Heart left ventricle (tissue), 13 donors: ENCODE measurements at regions not wholly inside any gene's neighbourhood (a gene's known extent, or its start where the extent isn't known, plus 50 kb on each side); places are given as distances from the start of the nearest gene placed in this dataset.

Experiments used
- POLR2A ChIP-seq, 2 donors: fragments of 450-650 bp; IDR thresholded peaks; one replicate each; pipeline ENCODE4 v1.6.1; 2017; ENCODE audit warnings: antibody characterized with exemption in 2 of 2, mild to moderate bottlenecking in 2 of 2, moderate library complexity in 2 of 2
- TF ChIP-seq, protein P1 (sequence below), 12 donors: fragments of 200-600 bp; sonication (generic) in 4 of 12; IDR thresholded peaks; one replicate each; pipeline versions ENCODE4 v1.5.0 to v1.8.0; 2018 to 2022; ENCODE audit warnings: antibody characterized with exemption in 12 of 12, mild to moderate bottlenecking in 5 of 12
- donor health status: ischemic (EF 13 %, LVEDD 7.1; RV severe dilation, severe dysfunction).
- donor health status: DM: no; HTN: yes; CAD: no.
- donor health status: DM: no; HTN: no; CAD: no.
- donor health status: ischemic (EF 25% LVEDD 6.9; RV normal size, moderate dysfunction).
- donor health status: ischemic (EF 25% LVEDD 5.7; RV mildly dilated, moderate dysfunction).
- donor health status: ischemic (EF 35%, LVEDD 5.7; RV mildly dilated, moderate dysfunction).
- donor health status: nonischemic (EF 11% LVEDD 7.7; RV severe dilation, severe dysfunction).
- donor health status: DM: yes; HTN: yes; CAD: no.
- donor health status: PGD.
- donor health status: ischemic (EF 29% LVEDD 5.4; RV normal size, mild dysfunction).
- donor health status: nonischemic (EF 23%, LVEDD 6.1; RV moderate dilation, normal function).

DNA sequence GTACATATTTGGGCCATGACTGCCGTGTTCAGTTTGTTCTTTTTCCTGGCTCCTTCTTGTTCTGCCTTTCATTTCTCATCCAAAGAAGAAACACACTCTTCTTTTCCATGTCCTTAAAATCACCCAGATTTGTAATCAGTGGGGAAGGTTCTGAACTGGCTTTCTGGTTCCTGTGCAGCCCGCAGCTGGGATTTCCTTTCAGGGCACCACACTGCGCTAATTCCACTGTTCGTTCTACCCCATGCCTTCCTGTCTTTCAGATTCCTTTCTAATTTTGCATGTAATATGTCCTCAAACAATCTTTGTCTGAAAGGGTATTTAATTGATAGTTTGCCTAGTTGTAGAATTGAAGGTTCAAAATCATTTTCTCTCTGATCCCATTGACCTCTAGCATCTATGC is 94.1 kb downstream of the HS1BP3 start:
- TF ChIP-seq, protein P1, sequence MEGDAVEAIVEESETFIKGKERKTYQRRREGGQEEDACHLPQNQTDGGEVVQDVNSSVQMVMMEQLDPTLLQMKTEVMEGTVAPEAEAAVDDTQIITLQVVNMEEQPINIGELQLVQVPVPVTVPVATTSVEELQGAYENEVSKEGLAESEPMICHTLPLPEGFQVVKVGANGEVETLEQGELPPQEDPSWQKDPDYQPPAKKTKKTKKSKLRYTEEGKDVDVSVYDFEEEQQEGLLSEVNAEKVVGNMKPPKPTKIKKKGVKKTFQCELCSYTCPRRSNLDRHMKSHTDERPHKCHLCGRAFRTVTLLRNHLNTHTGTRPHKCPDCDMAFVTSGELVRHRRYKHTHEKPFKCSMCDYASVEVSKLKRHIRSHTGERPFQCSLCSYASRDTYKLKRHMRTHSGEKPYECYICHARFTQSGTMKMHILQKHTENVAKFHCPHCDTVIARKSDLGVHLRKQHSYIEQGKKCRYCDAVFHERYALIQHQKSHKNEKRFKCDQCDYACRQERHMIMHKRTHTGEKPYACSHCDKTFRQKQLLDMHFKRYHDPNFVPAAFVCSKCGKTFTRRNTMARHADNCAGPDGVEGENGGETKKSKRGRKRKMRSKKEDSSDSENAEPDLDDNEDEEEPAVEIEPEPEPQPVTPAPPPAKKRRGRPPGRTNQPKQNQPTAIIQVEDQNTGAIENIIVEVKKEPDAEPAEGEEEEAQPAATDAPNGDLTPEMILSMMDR (IDR thresholded peaks at IDR 0.05): no peak
- TF ChIP-seq POLR2A (IDR thresholded peaks at IDR 0.05): no peak
